ENCODE measurements at regions not wholly inside any gene's neighbourhood (a gene's known extent, or its start where the extent isn't known, plus 50 kb on each side); places are given as distances from the start of the nearest gene placed in this dataset.

GRCh38 chr4:30946288-30946687 lies 226.1 kb downstream of the PCDH7 start:
- TF ChIP-seq CTCF (conservative IDR thresholded peaks at IDR 0.05 in 1 of 2, IDR thresholded peaks at IDR 0.05 in 1 of 2; ENCODE audit: low read depth in 1 of 2, low read length in 2 of 2) (no peak), EZH2 (IDR thresholded peaks at IDR 0.05; ENCODE audit: low read length, missing control alignments) (no peak)

All from fibroblast of lung (primary cell).